ENCODE measurements at regions not wholly inside any gene's neighbourhood (a gene's known extent, or its start where the extent isn't known, plus 50 kb on each side); places are given as distances from the start of the nearest gene placed in this dataset.

DNA sequence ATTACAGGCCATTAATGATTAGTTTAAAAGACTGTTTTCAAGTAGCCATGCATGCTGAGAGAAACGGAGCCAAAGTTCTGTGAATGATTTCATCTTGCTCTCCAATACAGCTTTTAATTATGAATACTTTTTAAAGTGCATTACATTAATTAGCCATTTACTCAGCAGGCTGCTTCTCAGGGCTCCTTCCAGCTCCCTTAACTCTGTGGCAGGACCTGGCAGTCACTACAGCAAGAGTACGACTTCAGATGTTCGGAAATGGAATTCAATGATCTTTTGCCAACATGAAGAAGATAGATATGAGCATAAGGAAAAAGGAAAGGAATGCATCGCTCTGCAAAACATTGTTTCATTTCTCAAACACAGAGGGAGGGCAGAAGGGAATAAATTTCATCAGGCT lies 987.2 kb downstream of the PDHA2 start:
- DNase-seq (ENCODE audit: low read depth, low spot score) (no peak), ATAC-seq (no peak)
- no peak overlapping the region for H3K9ac ChIP-seq (ENCODE audit: low read length)
- ChIA-PET POLR2A (no interaction called here), CTCF (no interaction called here), RAD21 (ENCODE audit: low non-redundant PET in 1 of 2, low total read pairs in 2 of 2, uncharacterized antibody in 2 of 2, unreplicated experiment in 2 of 2) (no interaction called here)
- no peaks in the 10 kb centered on the region for H3K4me1 ChIP-seq (ENCODE audit: control insufficient read depth in 1 of 2, insufficient read depth in 2 of 2, low read length in 2 of 2)
- H3K27ac ChIP-seq (ENCODE audit: low read depth, low read length) = no peak overlapping the region
- H3K27me3 ChIP-seq (ENCODE audit: insufficient read depth, low read length) = no peaks in the 10 kb centered on the region
- BruUV-seq (replicated peaks) = no TSS peak
- H3K4me3 ChIP-seq (replicated peaks in 1 of 2; ENCODE audit: low read depth in 1 of 2, low read length in 2 of 2) = no peak overlapping the region
- no peaks in the 10 kb centered on the region for H3K9me3 ChIP-seq (ENCODE audit: control insufficient read depth in 1 of 2, insufficient read depth in 1 of 2, low read depth in 1 of 2, low read length in 2 of 2)
- TF ChIP-seq ZFX (IDR thresholded peaks at IDR 0.05) = no peak
- no peak for TF ChIP-seq POLR2A (IDR thresholded peaks at IDR 0.05; ENCODE audit: borderline replicate concordance, extremely low read depth, insufficient read depth, insufficient read length)
- no peak for TF ChIP-seq SP1 (IDR thresholded peaks at IDR 0.05; ENCODE audit: low read depth)
- no peak for TF ChIP-seq ZNF274 (IDR thresholded peaks at IDR 0.05; ENCODE audit: low read depth, low read length)
- TF ChIP-seq EGR1 (IDR thresholded peaks at IDR 0.05; ENCODE audit: low read depth) = no peak
- no peaks in the 10 kb centered on the region for H3K79me2 ChIP-seq (ENCODE audit: insufficient read depth, low read length)
- no peaks in the 10 kb centered on the region for H3K9me2 ChIP-seq (ENCODE audit: insufficient read depth)
- no peaks in the 10 kb centered on the region for H4K20me1 ChIP-seq (ENCODE audit: insufficient read depth)
- intact Hi-C loops (cut with micrococcal nuclease) = no loop called here
- no peaks in the 10 kb centered on the region for H3K36me3 ChIP-seq (ENCODE audit: control insufficient read depth in 1 of 2, insufficient read depth in 2 of 2, low read length in 2 of 2)
- H2AFZ ChIP-seq (ENCODE audit: low read depth, low read length, poor library complexity, severe bottlenecking) = no peak overlapping the region
- H3K4me2 ChIP-seq (ENCODE audit: low read length) = no peak overlapping the region

DNA sequence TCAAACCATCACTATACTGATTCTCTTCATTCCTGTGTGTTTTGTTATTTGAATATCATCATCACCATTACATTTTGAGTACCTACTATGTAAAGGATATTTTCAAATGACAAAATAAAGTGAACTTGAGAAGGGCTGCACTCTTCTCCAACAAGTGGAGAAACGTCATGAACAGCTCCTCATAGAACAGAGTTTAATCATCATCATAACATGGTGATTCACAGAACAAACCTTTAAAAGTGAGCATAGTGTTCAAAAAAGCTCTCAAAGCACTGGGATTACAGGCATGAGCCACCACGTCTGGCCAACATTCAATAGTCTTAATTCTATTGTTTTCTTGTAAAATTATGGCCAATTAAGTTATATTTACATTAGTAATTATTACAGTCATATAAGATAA lies 993.9 kb downstream of the PDHA2 start:
- CTCF ChIA-PET = no interaction called here
- no peak for DNase-seq (ENCODE audit: low read depth, low spot score)
- POLR2A ChIA-PET = no interaction called here
- Histone ChIP-seq H2AFZ (ENCODE audit: low read depth, low read length, poor library complexity, severe bottlenecking) (no peak overlapping the region), H4K20me1 (ENCODE audit: insufficient read depth) (no peaks in the 10 kb centered on the region), H3K79me2 (ENCODE audit: insufficient read depth, low read length) (no peaks in the 10 kb centered on the region), H3K36me3 (ENCODE audit: control insufficient read depth in 1 of 2, insufficient read depth in 2 of 2, low read length in 2 of 2) (no peaks in the 10 kb centered on the region), H3K9me3 (ENCODE audit: control insufficient read depth in 1 of 2, insufficient read depth in 1 of 2, low read depth in 1 of 2, low read length in 2 of 2) (no peaks in the 10 kb centered on the region), H3K9me2 (ENCODE audit: insufficient read depth) (no peaks in the 10 kb centered on the region), H3K4me2 (ENCODE audit: low read length) (no peak overlapping the region), H3K27ac (ENCODE audit: low read depth, low read length) (no peak overlapping the region), H3K27me3 (ENCODE audit: insufficient read depth, low read length) (no peaks in the 10 kb centered on the region), H3K4me3 (replicated peaks in 1 of 2; ENCODE audit: low read depth in 1 of 2, low read length in 2 of 2) (no peak overlapping the region), H3K9ac (ENCODE audit: low read length) (no peak overlapping the region), H3K4me1 (ENCODE audit: control insufficient read depth in 1 of 2, insufficient read depth in 2 of 2, low read length in 2 of 2) (no peaks in the 10 kb centered on the region)
- intact Hi-C loops (cut with micrococcal nuclease) = no loop called here
- RAD21 ChIA-PET (ENCODE audit: low non-redundant PET in 1 of 2, low total read pairs in 2 of 2, uncharacterized antibody in 2 of 2, unreplicated experiment in 2 of 2) = no interaction called here
- BruUV-seq (replicated peaks) = no TSS peak
- ATAC-seq = no peak
- no peak for TF ChIP-seq ZFX (IDR thresholded peaks at IDR 0.05)
- TF ChIP-seq, protein P1, sequence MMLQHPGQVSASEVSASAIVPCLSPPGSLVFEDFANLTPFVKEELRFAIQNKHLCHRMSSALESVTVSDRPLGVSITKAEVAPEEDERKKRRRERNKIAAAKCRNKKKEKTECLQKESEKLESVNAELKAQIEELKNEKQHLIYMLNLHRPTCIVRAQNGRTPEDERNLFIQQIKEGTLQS (IDR thresholded peaks at IDR 0.05) = no peak
- TF ChIP-seq, protein P2, sequence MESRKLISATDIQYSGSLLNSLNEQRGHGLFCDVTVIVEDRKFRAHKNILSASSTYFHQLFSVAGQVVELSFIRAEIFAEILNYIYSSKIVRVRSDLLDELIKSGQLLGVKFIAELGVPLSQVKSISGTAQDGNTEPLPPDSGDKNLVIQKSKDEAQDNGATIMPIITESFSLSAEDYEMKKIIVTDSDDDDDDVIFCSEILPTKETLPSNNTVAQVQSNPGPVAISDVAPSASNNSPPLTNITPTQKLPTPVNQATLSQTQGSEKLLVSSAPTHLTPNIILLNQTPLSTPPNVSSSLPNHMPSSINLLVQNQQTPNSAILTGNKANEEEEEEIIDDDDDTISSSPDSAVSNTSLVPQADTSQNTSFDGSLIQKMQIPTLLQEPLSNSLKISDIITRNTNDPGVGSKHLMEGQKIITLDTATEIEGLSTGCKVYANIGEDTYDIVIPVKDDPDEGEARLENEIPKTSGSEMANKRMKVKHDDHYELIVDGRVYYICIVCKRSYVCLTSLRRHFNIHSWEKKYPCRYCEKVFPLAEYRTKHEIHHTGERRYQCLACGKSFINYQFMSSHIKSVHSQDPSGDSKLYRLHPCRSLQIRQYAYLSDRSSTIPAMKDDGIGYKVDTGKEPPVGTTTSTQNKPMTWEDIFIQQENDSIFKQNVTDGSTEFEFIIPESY (IDR thresholded peaks at IDR 0.05; ENCODE audit: extremely low read depth, insufficient replicate concordance, low read length) = no peak
- TF ChIP-seq JUND (IDR thresholded peaks at IDR 0.05) = no peak
- TF ChIP-seq, protein P3, sequence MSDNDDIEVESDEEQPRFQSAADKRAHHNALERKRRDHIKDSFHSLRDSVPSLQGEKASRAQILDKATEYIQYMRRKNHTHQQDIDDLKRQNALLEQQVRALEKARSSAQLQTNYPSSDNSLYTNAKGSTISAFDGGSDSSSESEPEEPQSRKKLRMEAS (IDR thresholded peaks at IDR 0.05) = no peak
- TF ChIP-seq POLR2AphosphoS5 (IDR thresholded peaks at IDR 0.05; ENCODE audit: low read depth, low read length) = no peak
- TF ChIP-seq, protein P4, sequence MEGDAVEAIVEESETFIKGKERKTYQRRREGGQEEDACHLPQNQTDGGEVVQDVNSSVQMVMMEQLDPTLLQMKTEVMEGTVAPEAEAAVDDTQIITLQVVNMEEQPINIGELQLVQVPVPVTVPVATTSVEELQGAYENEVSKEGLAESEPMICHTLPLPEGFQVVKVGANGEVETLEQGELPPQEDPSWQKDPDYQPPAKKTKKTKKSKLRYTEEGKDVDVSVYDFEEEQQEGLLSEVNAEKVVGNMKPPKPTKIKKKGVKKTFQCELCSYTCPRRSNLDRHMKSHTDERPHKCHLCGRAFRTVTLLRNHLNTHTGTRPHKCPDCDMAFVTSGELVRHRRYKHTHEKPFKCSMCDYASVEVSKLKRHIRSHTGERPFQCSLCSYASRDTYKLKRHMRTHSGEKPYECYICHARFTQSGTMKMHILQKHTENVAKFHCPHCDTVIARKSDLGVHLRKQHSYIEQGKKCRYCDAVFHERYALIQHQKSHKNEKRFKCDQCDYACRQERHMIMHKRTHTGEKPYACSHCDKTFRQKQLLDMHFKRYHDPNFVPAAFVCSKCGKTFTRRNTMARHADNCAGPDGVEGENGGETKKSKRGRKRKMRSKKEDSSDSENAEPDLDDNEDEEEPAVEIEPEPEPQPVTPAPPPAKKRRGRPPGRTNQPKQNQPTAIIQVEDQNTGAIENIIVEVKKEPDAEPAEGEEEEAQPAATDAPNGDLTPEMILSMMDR (IDR thresholded peaks at IDR 0.05 in 2 of 3, conservative IDR thresholded peaks at IDR 0.05 in 1 of 3; ENCODE audit: borderline replicate concordance in 1 of 3, insufficient read depth in 1 of 3, low read depth in 2 of 3, low read length in 2 of 3) = no peak
- no peak for TF ChIP-seq TCF7L2 (IDR thresholded peaks at IDR 0.05; ENCODE audit: borderline replicate concordance, extremely low read depth, insufficient read depth, insufficient read length)
- TF ChIP-seq, protein P5, sequence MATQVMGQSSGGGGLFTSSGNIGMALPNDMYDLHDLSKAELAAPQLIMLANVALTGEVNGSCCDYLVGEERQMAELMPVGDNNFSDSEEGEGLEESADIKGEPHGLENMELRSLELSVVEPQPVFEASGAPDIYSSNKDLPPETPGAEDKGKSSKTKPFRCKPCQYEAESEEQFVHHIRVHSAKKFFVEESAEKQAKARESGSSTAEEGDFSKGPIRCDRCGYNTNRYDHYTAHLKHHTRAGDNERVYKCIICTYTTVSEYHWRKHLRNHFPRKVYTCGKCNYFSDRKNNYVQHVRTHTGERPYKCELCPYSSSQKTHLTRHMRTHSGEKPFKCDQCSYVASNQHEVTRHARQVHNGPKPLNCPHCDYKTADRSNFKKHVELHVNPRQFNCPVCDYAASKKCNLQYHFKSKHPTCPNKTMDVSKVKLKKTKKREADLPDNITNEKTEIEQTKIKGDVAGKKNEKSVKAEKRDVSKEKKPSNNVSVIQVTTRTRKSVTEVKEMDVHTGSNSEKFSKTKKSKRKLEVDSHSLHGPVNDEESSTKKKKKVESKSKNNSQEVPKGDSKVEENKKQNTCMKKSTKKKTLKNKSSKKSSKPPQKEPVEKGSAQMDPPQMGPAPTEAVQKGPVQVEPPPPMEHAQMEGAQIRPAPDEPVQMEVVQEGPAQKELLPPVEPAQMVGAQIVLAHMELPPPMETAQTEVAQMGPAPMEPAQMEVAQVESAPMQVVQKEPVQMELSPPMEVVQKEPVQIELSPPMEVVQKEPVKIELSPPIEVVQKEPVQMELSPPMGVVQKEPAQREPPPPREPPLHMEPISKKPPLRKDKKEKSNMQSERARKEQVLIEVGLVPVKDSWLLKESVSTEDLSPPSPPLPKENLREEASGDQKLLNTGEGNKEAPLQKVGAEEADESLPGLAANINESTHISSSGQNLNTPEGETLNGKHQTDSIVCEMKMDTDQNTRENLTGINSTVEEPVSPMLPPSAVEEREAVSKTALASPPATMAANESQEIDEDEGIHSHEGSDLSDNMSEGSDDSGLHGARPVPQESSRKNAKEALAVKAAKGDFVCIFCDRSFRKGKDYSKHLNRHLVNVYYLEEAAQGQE (IDR thresholded peaks at IDR 0.05; ENCODE audit: low read depth) = no peak
- no peak for TF ChIP-seq CBX3 (IDR thresholded peaks at IDR 0.05; ENCODE audit: low read depth)
